ENCODE measurements at regions not wholly inside any gene's neighbourhood (a gene's known extent, or its start where the extent isn't known, plus 50 kb on each side); places are given as distances from the start of the nearest gene placed in this dataset.

DNA sequence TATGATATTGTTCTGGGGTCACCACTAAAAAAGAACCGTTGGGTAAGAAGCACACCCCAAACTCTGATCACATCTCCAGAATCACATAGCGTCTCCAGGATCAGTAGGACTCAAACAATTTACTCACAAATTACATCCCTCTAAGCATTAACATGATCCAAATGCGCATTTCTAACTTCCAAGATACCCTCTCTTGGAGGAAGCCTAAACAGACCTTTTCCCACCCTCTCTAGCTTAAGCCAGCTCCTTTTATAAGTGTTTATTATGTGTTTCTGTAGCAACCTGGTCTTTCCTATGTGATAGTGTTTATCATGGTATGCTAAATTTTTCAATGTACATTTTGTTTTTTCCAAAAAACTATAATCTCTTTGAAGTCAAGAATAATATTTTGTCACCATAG, 1846.5 kb downstream of the OLFM4 start:
- TF ChIP-seq CTCF (IDR thresholded peaks at IDR 0.05): no peak
- TF ChIP-seq POLR2A (IDR thresholded peaks at IDR 0.05): no peak
- no peak for TF ChIP-seq POLR2AphosphoS5 (IDR thresholded peaks at IDR 0.05)
- TF ChIP-seq EP300 (IDR thresholded peaks at IDR 0.05): no peak
